DOHH2 (cell line): ENCODE measurements at regions not wholly inside any gene's neighbourhood (a gene's known extent, or its start where the extent isn't known, plus 50 kb on each side); places are given as distances from the start of the nearest gene placed in this dataset.

ENCODE experiments used
- H3F3A ChIP-seq: fragments of 200-600 bp; sonication (generic), shearing (Covaris generic); 2 replicates; pipeline ENCODE4 v1.6.0; 2016; ENCODE audit warnings: antibody characterized with exemption, mild to moderate bottlenecking; ENCODE audit not compliant: control insufficient read depth, insufficient read depth
- H3K27ac ChIP-seq: fragments of 200-600 bp; sonication (generic); 2 replicates; pipeline ENCODE4 v1.5.1; 2014; ENCODE audit warnings: low read depth, mild to moderate bottlenecking, low read length, moderate library complexity
- H3K27me3 ChIP-seq: fragments of 200-600 bp; sonication (generic); 2 replicates; pipeline ENCODE4 v1.6.1; 2014; ENCODE audit warnings: mild to moderate bottlenecking, low read length, mixed read lengths; ENCODE audit not compliant: control insufficient read depth
- H3K36me3 ChIP-seq: fragments of 200-600 bp; sonication (generic); 2 replicates; pipeline ENCODE4 v1.6.1; 2014; ENCODE audit warnings: mild to moderate bottlenecking, low read length, moderate library complexity, mixed read lengths; ENCODE audit not compliant: control insufficient read depth
- H3K4me1 ChIP-seq: fragments of 200-600 bp; sonication (generic); 2 replicates; pipeline ENCODE4 v1.6.1; 2014; ENCODE audit warnings: mild to moderate bottlenecking, low read length, mixed read lengths; ENCODE audit not compliant: control insufficient read depth
- H3K4me2 ChIP-seq: fragments of 200-600 bp; sonication (generic); 2 replicates; pipeline ENCODE4 v1.6.0; 2014; ENCODE audit warnings: mild to moderate bottlenecking, low read length, moderate library complexity
- H3K4me3 ChIP-seq: fragments of 200-600 bp; sonication (generic); 2 replicates; pipeline ENCODE4 v1.5.1; 2014; ENCODE audit warnings: mild to moderate bottlenecking, low read length, mixed read lengths
- H3K79me2 ChIP-seq: fragments of 200-600 bp; sonication (generic); 2 replicates; pipeline ENCODE4 v1.6.1; 2014; ENCODE audit warnings: mild to moderate bottlenecking, low read length, mixed read lengths; ENCODE audit not compliant: control insufficient read depth
- H3K9me2 ChIP-seq: fragments of 200-600 bp; sonication (generic); replicated peaks from 2 replicates; pipeline ENCODE4 v1.6.1; 2014; ENCODE audit warnings: mild to moderate bottlenecking, low read length, mixed read lengths; ENCODE audit not compliant: control insufficient read depth
- H3K9me3 ChIP-seq: fragments of 200-600 bp; sonication (generic); 2 replicates; pipeline ENCODE4 v1.6.1; 2014; ENCODE audit warnings: antibody characterized with exemption, low read length, mixed read lengths; ENCODE audit not compliant: control insufficient read depth, insufficient read depth
- H4K20me1 ChIP-seq: fragments of 200-600 bp; sonication (generic); 2 replicates; pipeline ENCODE4 v1.6.0; 2014; ENCODE audit warnings: low read depth, mild to moderate bottlenecking, antibody characterized with exemption, low read length, moderate library complexity; ENCODE audit not compliant: control insufficient read depth, insufficient read depth
- EZH2phosphoT487 ChIP-seq: fragments of 200-600 bp; sonication (generic); IDR thresholded peaks from 2 replicates; pipeline ENCODE4 v1.6.1; 2017; ENCODE audit warnings: borderline replicate concordance, mild to moderate bottlenecking, antibody characterized with exemption, low read length, moderate library complexity, mixed read lengths
- TF ChIP-seq, protein P1 (sequence below): fragments of 200-600 bp; sonication (generic); IDR thresholded peaks from one replicate; pipeline ENCODE4 v1.5.1; 2014; ENCODE audit warnings: antibody characterized with exemption, mild to moderate bottlenecking, low read depth, low read length; ENCODE audit not compliant: poor library complexity, severe bottlenecking

DNA sequence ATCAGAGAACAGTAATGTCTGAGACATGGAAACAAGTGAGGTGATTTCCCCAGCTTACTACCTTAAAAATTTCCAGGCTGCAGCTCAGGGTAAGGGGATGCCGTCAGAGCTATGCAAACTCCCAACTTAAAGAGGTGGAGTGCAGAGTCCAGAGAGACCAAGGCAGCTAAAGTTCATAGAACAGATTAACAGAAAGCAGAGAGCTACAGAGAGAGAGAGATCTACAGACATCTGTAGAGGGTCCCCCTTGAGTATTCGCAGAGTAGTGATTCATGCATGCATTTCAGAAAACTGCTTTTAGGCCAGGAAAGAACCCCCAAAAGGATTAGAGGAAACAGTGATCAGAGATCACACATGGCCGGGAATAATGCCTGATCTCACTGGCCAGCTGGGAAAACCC, 306.2 kb upstream of the PUM3 start:
- Histone ChIP-seq H3K27ac (no peak overlapping the region), H3K4me2 (no peak overlapping the region), H3K9me3 (no peaks in the 10 kb centered on the region), H3K79me2 (no peaks in the 10 kb centered on the region), H3K27me3 (peaks cover 10% of the 10 kb centered on the region), H3K4me1 (no peaks in the 10 kb centered on the region), H3K36me3 (no peaks in the 10 kb centered on the region), H3F3A (no peaks in the 10 kb centered on the region), H3K9me2 (no peaks in the 10 kb centered on the region), H3K4me3 (no peak overlapping the region), H4K20me1 (no peaks in the 10 kb centered on the region)
- no peak for TF ChIP-seq EZH2phosphoT487
- TF ChIP-seq, protein P1, sequence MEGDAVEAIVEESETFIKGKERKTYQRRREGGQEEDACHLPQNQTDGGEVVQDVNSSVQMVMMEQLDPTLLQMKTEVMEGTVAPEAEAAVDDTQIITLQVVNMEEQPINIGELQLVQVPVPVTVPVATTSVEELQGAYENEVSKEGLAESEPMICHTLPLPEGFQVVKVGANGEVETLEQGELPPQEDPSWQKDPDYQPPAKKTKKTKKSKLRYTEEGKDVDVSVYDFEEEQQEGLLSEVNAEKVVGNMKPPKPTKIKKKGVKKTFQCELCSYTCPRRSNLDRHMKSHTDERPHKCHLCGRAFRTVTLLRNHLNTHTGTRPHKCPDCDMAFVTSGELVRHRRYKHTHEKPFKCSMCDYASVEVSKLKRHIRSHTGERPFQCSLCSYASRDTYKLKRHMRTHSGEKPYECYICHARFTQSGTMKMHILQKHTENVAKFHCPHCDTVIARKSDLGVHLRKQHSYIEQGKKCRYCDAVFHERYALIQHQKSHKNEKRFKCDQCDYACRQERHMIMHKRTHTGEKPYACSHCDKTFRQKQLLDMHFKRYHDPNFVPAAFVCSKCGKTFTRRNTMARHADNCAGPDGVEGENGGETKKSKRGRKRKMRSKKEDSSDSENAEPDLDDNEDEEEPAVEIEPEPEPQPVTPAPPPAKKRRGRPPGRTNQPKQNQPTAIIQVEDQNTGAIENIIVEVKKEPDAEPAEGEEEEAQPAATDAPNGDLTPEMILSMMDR, result no peak

- no peaks in the 10 kb centered on the region for H3K36me3 ChIP-seq
- H3K4me1 ChIP-seq, result no peaks in the 10 kb centered on the region
- H3K9me2 ChIP-seq, result no peaks in the 10 kb centered on the region
- TF ChIP-seq EZH2phosphoT487, result no peak
- TF ChIP-seq, protein P1, result no peak
- H3K27ac ChIP-seq, result no peak overlapping the region
- H3F3A ChIP-seq, result no peaks in the 10 kb centered on the region
- H4K20me1 ChIP-seq, result no peaks in the 10 kb centered on the region
- no peaks in the 10 kb centered on the region for H3K79me2 ChIP-seq
- H3K4me2 ChIP-seq, result no peak overlapping the region
- no peaks in the 10 kb centered on the region for H3K9me3 ChIP-seq
- no peak overlapping the region for H3K4me3 ChIP-seq
- H3K27me3 ChIP-seq, result peaks cover 3% of the 10 kb centered on the region; the same call in 1 of the 2 replicates
Measured at GRCh38 chr9:3138231-3139229, 294.6 kb upstream of the PUM3 start.

GRCh38 chr9:3137347-3137695, 293.4 kb upstream of the PUM3 start:
- no peak for TF ChIP-seq EZH2phosphoT487
- TF ChIP-seq, protein P1, result no peak
- H3K4me3 ChIP-seq, result no peak overlapping the region
- no peaks in the 10 kb centered on the region for H4K20me1 ChIP-seq
- no peak overlapping the region for H3K27ac ChIP-seq
- peaks cover 3% of the 10 kb centered on the region; the same call in 1 of the 2 replicates for H3K27me3 ChIP-seq
- H3K4me1 ChIP-seq, result no peaks in the 10 kb centered on the region
- H3K9me3 ChIP-seq, result no peaks in the 10 kb centered on the region
- H3K79me2 ChIP-seq, result no peaks in the 10 kb centered on the region
- no peaks in the 10 kb centered on the region for H3K36me3 ChIP-seq
- H3K4me2 ChIP-seq, result no peak overlapping the region
- H3K9me2 ChIP-seq, result no peaks in the 10 kb centered on the region
- H3F3A ChIP-seq, result no peaks in the 10 kb centered on the region
